Activated naive CD8-positive, alpha-beta T cell treated with anti-CD3 and anti-CD28 coated beads, Interleukin-2, amount 10 ng/mL, durations not matched to agents 7 days and 5 days (primary cell): ENCODE measurements at regions not wholly inside any gene's neighbourhood (a gene's known extent, or its start where the extent isn't known, plus 50 kb on each side); places are given as distances from the start of the nearest gene placed in this dataset.
A peak's percentile ranks its signal among the peaks of the same experiment; 100 is the strongest.

ENCODE experiments used
- ATAC-seq: fragments of 150-1000 bp; cut with Tn5 transposase; one replicate; pipeline ENCODE4 v1.10.0; 2021; ENCODE audit warnings: low read depth, moderate library complexity
- POLR2A ChIA-PET: fragments of 350-600 bp; sonication (Branson Sonifier 250); formaldehyde crosslinking; loops from one replicate; lab custom pipeline; 2021; ENCODE audit warnings: antibody characterized with exemption; lab: Charles Lee
- DNase-seq: peaks from one replicate; pipeline ENCODE4 v3.0.0; 2021
- H3K27ac Mint-ChIP-seq: one replicate; pipeline ENCODE4 v1.8.0; 2022; ENCODE audit warnings: mild to moderate bottlenecking, mixed read lengths
- H3K27me3 Mint-ChIP-seq: one replicate; pipeline ENCODE4 v1.8.0; 2022; ENCODE audit warnings: mild to moderate bottlenecking, moderate library complexity, mixed read lengths
- H3K36me3 Mint-ChIP-seq: one replicate; pipeline ENCODE4 v1.8.0; 2021; ENCODE audit warnings: mild to moderate bottlenecking, mixed read lengths
- H3K4me1 Mint-ChIP-seq: one replicate; pipeline ENCODE4 v1.8.0; 2021; ENCODE audit warnings: mixed read lengths
- H3K4me3 Mint-ChIP-seq: one replicate; pipeline ENCODE4 v1.8.0; 2022; ENCODE audit warnings: mild to moderate bottlenecking, moderate library complexity, mixed read lengths
- H3K9me3 Mint-ChIP-seq: one replicate; pipeline ENCODE4 v1.8.0; 2021; ENCODE audit warnings: mixed read lengths

- Mint-ChIP-seq H3K4me1 (peaks cover 8% of the 10 kb centered on the region), H3K9me3 (peaks cover 11% of the 10 kb centered on the region), H3K27me3 (peaks cover 3% of the 10 kb centered on the region), H3K4me3 (no peak overlapping the region), H3K36me3 (peaks cover 6% of the 10 kb centered on the region), H3K27ac (no peak overlapping the region)
- DNase-seq (no peak), ATAC-seq (no peak)
- POLR2A ChIA-PET, result no interaction called here
Observed at GRCh38 chr14:99066378-99066777, 205.6 kb downstream of the BCL11B start.

- POLR2A ChIA-PET, result no interaction called here
- peaks cover 13% of the 10 kb centered on the region for H3K9me3 Mint-ChIP-seq
- no peaks in the 10 kb centered on the region for H3K27me3 Mint-ChIP-seq
- H3K36me3 Mint-ChIP-seq, result peaks cover 6% of the 10 kb centered on the region
- H3K4me3 Mint-ChIP-seq, result no peak overlapping the region
- H3K4me1 Mint-ChIP-seq, result peaks cover 8% of the 10 kb centered on the region
- ATAC-seq, result no peak
- H3K27ac Mint-ChIP-seq, result no peak overlapping the region
- no peak for DNase-seq
Observed at GRCh38 chr14:99067141-99067920, 204.7 kb downstream of the BCL11B start.

GRCh38 chr14:99067927-99068326 is 204.1 kb downstream of the BCL11B start:
- Mint-ChIP-seq H3K27ac (no peak overlapping the region), H3K4me3 (no peak overlapping the region), H3K36me3 (peaks cover 6% of the 10 kb centered on the region), H3K4me1 (peaks cover 8% of the 10 kb centered on the region), H3K27me3 (no peaks in the 10 kb centered on the region), H3K9me3 (peaks cover 13% of the 10 kb centered on the region)
- ATAC-seq (no peak), DNase-seq (no peak)
- POLR2A ChIA-PET, result no interaction called here

DNA sequence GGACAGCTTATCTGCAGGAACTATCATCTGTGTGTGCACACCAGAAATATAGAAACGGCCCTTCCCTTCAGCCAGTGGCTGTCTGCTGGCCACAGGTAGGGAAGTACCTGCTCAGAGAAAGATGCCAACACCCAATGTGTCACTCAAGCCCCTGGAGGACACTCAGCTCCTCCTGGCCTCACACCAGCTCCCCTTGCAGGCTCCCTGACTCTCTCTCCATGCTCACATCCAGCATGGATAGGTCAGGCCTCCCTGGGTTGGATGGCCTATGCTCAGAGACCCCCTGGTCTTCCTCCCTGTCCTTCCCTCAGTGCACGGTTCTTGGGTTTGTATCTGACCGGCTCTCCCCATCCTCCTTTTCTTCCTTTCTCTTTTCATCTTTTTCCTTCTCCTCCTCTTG is 202.1 kb downstream of the BCL11B start:
- no peak overlapping the region for H3K4me3 Mint-ChIP-seq
- no peaks in the 10 kb centered on the region for H3K27me3 Mint-ChIP-seq
- POLR2A ChIA-PET, result no interaction called here

GRCh38 chr14:99072433-99072832 is 199.6 kb downstream of the BCL11B start:
- Mint-ChIP-seq H3K27me3 (no peaks in the 10 kb centered on the region), H3K9me3 (peaks cover 13% of the 10 kb centered on the region), H3K27ac (no peak overlapping the region), H3K36me3 (peaks cover 8% of the 10 kb centered on the region), H3K4me3 (no peak overlapping the region), H3K4me1 (peaks cover 21% of the 10 kb centered on the region)
- no peak for DNase-seq
- no peak for ATAC-seq
- POLR2A ChIA-PET, result no interaction called here

More for the DNA sequence above, 202.1 kb downstream of the BCL11B start:
- DNase-seq (no peak), ATAC-seq (no peak)
- H3K9me3 Mint-ChIP-seq, result peaks cover 13% of the 10 kb centered on the region
- H3K36me3 Mint-ChIP-seq, result peaks cover 6% of the 10 kb centered on the region
- H3K4me1 Mint-ChIP-seq, result peaks cover 2% of the 10 kb centered on the region
- H3K27ac Mint-ChIP-seq, result no peak overlapping the region

- peaks cover 13% of the 10 kb centered on the region for H3K9me3 Mint-ChIP-seq
- H3K27ac Mint-ChIP-seq, result no peak overlapping the region
- peaks cover 24% of the 10 kb centered on the region for H3K4me1 Mint-ChIP-seq
- H3K36me3 Mint-ChIP-seq, result peaks cover 8% of the 10 kb centered on the region
- H3K4me3 Mint-ChIP-seq, result no peak overlapping the region
- DNase-seq (no peak), ATAC-seq (no peak)
- POLR2A ChIA-PET, result no interaction called here
- H3K27me3 Mint-ChIP-seq, result no peaks in the 10 kb centered on the region
Observed at GRCh38 chr14:99072956-99073355, 199.0 kb downstream of the BCL11B start.

DNA sequence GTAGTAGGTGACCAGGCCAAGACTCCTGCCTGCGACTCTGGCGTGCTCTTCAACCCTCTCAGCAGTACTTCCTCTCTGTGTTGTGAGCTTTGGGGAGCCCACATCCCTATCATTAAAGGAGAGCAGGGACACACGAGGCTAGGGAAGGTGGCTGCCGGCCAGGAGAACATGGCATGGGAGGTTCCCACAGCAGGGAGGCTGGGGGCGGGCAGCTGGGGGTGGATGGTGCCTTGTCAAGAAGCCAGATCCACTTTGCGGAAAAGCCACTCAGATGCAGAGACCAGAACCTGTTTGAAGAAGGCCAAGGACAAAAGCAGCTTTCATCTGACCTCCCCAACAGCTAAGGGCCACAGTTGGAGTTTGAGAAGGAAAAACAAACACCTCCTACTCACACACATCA is 198.6 kb downstream of the BCL11B start:
- Mint-ChIP-seq H3K4me3 (no peak overlapping the region), H3K27ac (no peak overlapping the region), H3K36me3 (peaks cover 8% of the 10 kb centered on the region), H3K4me1 (peaks cover 24% of the 10 kb centered on the region), H3K9me3 (peaks cover 14% of the 10 kb centered on the region), H3K27me3 (no peaks in the 10 kb centered on the region)
- POLR2A ChIA-PET, result no interaction called here
- DNase-seq, result no peak
- ATAC-seq, result no peak

DNA sequence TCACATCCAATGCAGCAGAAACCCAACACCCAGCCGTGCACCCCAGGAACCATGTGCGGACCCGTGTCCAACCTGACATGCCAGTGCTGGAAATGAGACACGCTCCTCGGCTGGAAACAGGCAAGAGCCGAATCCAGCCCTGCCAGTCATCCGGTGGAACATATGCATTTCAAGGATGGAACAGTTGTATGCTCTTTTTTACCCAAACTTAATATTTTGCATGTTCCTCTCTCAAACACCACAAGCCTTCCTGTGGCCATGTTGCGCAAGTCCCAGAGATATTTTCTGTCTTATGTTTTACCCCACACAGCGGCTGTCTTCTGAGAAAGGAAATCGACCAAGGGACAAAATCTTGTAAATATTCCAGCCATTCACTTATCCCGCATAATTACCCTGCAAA is 196.9 kb downstream of the BCL11B start:
- POLR2A ChIA-PET, result no interaction called here
- peaks cover 15% of the 10 kb centered on the region for H3K36me3 Mint-ChIP-seq
- DNase-seq (no peak), ATAC-seq (no peak)
- no peaks in the 10 kb centered on the region for H3K27me3 Mint-ChIP-seq
- no peak overlapping the region for H3K4me3 Mint-ChIP-seq
- H3K9me3 Mint-ChIP-seq, result peaks cover 17% of the 10 kb centered on the region
- no peak overlapping the region for H3K27ac Mint-ChIP-seq
- H3K4me1 Mint-ChIP-seq, result peaks cover 24% of the 10 kb centered on the region

DNA sequence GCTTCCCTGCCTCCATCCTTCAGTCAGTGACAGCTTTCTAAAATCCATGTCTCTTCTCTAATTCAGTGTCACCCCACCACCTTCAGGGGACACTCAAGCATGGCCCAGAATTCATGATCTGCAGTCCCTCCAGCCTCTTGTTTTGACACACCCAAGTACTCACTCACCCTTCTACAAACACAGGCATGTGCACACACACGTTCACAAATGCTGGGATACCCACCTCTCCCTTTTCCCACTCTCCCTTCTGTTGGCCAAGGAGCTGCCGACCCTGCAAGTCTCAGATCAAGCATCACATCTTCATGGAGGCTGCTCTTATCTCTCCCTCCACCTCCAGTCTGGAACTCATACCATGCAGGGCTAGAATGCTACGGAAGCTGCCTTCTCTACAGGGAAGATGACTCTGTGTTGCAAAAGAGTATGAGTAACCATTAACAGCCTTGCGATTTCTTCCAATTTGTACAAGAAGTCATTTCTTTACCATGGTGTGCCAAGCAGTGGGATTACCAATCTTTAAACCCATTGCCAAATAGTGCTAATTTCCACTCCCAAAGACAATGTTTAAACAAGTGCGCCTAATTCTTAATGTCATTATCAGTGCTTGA is 196.1 kb downstream of the BCL11B start:
- ATAC-seq (no peak), DNase-seq (no peak)
- Mint-ChIP-seq H3K36me3 (peaks cover 15% of the 10 kb centered on the region), H3K4me3 (no peak overlapping the region), H3K27ac (no peak overlapping the region), H3K9me3 (peaks cover 17% of the 10 kb centered on the region), H3K27me3 (no peaks in the 10 kb centered on the region), H3K4me1 (peaks cover 24% of the 10 kb centered on the region)
- POLR2A ChIA-PET, result no interaction called here

DNA sequence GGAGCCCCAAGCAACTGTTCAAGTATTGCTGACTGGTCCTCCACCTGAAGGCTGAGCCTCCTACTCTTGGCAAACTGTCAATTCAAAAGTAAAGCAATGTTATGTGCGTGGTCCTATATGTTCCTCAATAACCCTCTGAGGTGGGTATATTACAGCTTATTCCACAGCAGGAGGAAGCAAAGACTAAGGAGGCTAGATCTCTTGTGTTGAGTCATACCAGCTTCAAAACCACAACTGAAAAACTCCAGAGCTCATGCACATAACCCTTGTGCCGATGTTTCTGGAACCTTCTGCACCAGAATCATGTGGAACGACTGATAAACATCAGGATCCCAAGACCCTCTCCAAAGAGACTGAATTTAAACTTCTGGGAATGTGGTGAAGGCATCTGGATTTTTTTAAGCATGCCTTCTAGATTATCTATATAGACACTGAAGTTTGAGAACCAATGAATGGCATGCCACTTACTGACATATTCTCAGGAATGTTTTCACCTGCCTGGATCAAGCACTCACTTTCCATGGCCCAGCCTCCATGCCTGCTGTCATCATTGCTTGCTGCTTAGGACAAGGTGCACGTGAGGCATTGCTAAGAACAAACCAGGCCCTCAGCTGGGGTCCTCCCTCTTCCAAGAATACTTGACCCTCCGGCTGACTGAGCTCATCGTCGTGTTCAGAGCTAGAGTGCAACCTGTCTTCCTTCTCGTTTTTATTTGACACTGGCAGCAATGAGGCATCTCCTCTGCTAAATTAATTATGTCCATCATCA is 194.7 kb downstream of the BCL11B start:
- Mint-ChIP-seq H3K27ac (no peak overlapping the region), H3K27me3 (no peaks in the 10 kb centered on the region), H3K4me1 (peaks cover 24% of the 10 kb centered on the region), H3K36me3 (peaks cover 17% of the 10 kb centered on the region), H3K9me3 (peaks cover 15% of the 10 kb centered on the region), H3K4me3 (no peak overlapping the region)
- ATAC-seq (peak; percentile 70), DNase-seq (no peak)
- POLR2A ChIA-PET, result no interaction called here

- Mint-ChIP-seq H3K4me1 (peaks cover 24% of the 10 kb centered on the region), H3K27ac (no peak overlapping the region), H3K4me3 (no peak overlapping the region), H3K9me3 (peaks cover 16% of the 10 kb centered on the region), H3K36me3 (peaks cover 17% of the 10 kb centered on the region), H3K27me3 (no peaks in the 10 kb centered on the region)
- ATAC-seq (no peak), DNase-seq (no peak)
- POLR2A ChIA-PET, result no interaction called here
Observed at GRCh38 chr14:99077844-99078236, 194.2 kb downstream of the BCL11B start.

GRCh38 chr14:99078426-99078825 is 193.6 kb downstream of the BCL11B start:
- no peak overlapping the region for H3K4me3 Mint-ChIP-seq
- peaks cover 24% of the 10 kb centered on the region for H3K4me1 Mint-ChIP-seq
- DNase-seq (no peak), ATAC-seq (no peak)
- H3K36me3 Mint-ChIP-seq, result peaks cover 20% of the 10 kb centered on the region
- no peaks in the 10 kb centered on the region for H3K27me3 Mint-ChIP-seq
- POLR2A ChIA-PET, result no interaction called here
- H3K27ac Mint-ChIP-seq, result no peak overlapping the region
- peaks cover 21% of the 10 kb centered on the region for H3K9me3 Mint-ChIP-seq

DNA sequence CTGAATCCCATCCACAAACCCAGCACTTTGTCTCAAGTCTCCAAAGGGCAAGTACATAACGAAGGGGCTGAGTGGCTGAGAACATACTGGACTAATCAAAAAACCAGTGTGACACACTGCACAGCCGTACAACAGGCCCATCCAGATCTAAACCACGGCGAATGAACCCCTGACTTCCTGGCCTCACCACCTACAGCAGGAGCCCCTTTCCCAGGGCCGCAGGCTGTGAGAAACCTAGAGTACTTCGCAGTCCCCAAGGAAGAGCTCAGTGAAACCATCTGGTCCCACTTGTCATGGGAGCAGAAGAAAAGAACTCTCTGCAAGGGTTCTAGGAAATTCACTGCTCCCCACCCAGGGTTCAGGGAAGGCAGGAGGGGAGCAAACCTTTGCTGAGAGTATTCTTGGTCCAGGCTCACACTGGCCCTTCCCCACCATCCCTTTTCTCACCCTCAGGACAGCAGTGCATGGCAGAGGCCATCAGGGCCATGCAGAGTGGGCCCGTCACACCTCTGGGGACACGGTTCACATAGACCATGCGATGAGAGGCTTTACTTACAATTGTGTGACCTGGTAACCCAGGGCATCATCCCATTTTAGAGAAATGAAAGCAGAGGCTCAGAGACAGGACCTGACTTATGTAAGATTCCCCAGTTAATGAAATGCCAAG is 192.8 kb downstream of the BCL11B start:
- peaks cover 24% of the 10 kb centered on the region for H3K4me1 Mint-ChIP-seq
- peaks cover 20% of the 10 kb centered on the region for H3K36me3 Mint-ChIP-seq
- H3K9me3 Mint-ChIP-seq, result peaks cover 21% of the 10 kb centered on the region
- DNase-seq, result no peak
- ATAC-seq, result no peak
- H3K27me3 Mint-ChIP-seq, result no peaks in the 10 kb centered on the region
- H3K27ac Mint-ChIP-seq, result no peak overlapping the region
- POLR2A ChIA-PET, result no interaction called here
- H3K4me3 Mint-ChIP-seq, result no peak overlapping the region
